ENCODE measurements at regions not wholly inside any gene's neighbourhood (a gene's known extent, or its start where the extent isn't known, plus 50 kb on each side); places are given as distances from the start of the nearest gene placed in this dataset.

DNA sequence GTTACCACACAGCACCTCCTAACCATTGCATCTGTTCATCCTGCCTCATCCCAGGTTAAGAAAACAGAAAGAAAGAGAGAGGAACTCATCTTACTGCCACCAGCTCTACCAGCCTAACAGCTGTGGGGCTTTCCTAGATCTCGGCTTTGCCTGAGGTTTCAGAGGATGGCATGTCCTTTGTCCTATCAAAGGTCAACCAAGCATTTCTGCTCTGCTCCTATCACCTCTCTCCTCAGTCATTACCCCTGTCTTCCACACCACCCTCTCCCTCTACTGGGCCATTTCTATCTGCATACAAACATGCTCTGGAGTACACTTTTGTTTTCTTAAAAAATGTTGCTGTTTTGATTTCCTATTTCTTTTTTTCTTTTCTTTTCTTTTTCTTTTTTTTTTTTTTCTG, 393.3 kb downstream of the IRS2 start:
- no peaks in the 10 kb centered on the region for H3K9me2 ChIP-seq (ENCODE audit: low read depth, low read length)
- no peaks in the 10 kb centered on the region for H4K20me1 ChIP-seq (ENCODE audit: insufficient read depth, low read length)
- H3K27me3 ChIP-seq (ENCODE audit: insufficient read depth, low read length) = no peaks in the 10 kb centered on the region
- no peak overlapping the region for H3K27ac ChIP-seq (ENCODE audit: low read depth, low read length, poor library complexity, severe bottlenecking)
- no peak overlapping the region for H3K4me2 ChIP-seq (ENCODE audit: low read length)
- no peak overlapping the region for H3K9ac ChIP-seq (ENCODE audit: low read length)
- no peaks in the 10 kb centered on the region for H3F3A ChIP-seq (ENCODE audit: insufficient read depth, low read length)
- H3K36me3 ChIP-seq (ENCODE audit: insufficient read depth, low read length) = no peaks in the 10 kb centered on the region
- H3K4me1 ChIP-seq (ENCODE audit: insufficient read depth, low read length, severe bottlenecking) = no peaks in the 10 kb centered on the region
- TF ChIP-seq, protein P1, sequence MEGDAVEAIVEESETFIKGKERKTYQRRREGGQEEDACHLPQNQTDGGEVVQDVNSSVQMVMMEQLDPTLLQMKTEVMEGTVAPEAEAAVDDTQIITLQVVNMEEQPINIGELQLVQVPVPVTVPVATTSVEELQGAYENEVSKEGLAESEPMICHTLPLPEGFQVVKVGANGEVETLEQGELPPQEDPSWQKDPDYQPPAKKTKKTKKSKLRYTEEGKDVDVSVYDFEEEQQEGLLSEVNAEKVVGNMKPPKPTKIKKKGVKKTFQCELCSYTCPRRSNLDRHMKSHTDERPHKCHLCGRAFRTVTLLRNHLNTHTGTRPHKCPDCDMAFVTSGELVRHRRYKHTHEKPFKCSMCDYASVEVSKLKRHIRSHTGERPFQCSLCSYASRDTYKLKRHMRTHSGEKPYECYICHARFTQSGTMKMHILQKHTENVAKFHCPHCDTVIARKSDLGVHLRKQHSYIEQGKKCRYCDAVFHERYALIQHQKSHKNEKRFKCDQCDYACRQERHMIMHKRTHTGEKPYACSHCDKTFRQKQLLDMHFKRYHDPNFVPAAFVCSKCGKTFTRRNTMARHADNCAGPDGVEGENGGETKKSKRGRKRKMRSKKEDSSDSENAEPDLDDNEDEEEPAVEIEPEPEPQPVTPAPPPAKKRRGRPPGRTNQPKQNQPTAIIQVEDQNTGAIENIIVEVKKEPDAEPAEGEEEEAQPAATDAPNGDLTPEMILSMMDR (IDR thresholded peaks at IDR 0.05; ENCODE audit: low read length) = no peak
- TF ChIP-seq EZH2 (IDR thresholded peaks at IDR 0.05; ENCODE audit: borderline replicate concordance, low read length) = no peak
- H3K9me3 ChIP-seq (ENCODE audit: low read length) = no peaks in the 10 kb centered on the region
- H3K4me3 ChIP-seq (ENCODE audit: low read depth, low read length, poor library complexity, severe bottlenecking) = no peak overlapping the region
- H2AFZ ChIP-seq (ENCODE audit: low read length) = no peak overlapping the region
- no peaks in the 10 kb centered on the region for H3K79me2 ChIP-seq (ENCODE audit: insufficient read depth, low read length)

DNA sequence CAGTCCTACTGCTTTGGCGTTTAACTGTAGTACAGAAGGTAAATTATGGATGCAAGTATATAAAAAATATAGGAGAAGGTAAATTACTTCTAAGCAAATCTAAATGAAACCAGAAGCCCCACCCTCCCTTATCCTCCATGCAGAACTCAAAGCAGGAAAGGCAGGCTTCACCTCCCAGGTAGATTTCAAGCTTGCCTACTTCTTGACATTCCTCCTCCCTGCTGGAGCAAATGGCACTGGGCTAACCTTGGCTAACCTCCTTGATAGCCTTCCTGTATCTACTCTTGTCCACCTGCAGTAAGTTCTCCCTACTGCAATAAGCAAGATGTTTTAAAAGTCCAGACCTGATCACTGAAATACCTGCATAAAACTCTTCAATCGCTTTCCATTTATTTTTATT, 396.0 kb downstream of the IRS2 start:
- H3K9me3 ChIP-seq (ENCODE audit: low read length) = no peaks in the 10 kb centered on the region
- no peaks in the 10 kb centered on the region for H3F3A ChIP-seq (ENCODE audit: insufficient read depth, low read length)
- no peaks in the 10 kb centered on the region for H3K4me1 ChIP-seq (ENCODE audit: insufficient read depth, low read length, severe bottlenecking)
- H3K4me3 ChIP-seq (ENCODE audit: low read depth, low read length, poor library complexity, severe bottlenecking) = no peak overlapping the region
- H3K4me2 ChIP-seq (ENCODE audit: low read length) = no peak overlapping the region
- no peaks in the 10 kb centered on the region for H3K79me2 ChIP-seq (ENCODE audit: insufficient read depth, low read length)
- no peaks in the 10 kb centered on the region for H3K9me2 ChIP-seq (ENCODE audit: low read depth, low read length)
- no peaks in the 10 kb centered on the region for H3K36me3 ChIP-seq (ENCODE audit: insufficient read depth, low read length)
- H3K27ac ChIP-seq (ENCODE audit: low read depth, low read length, poor library complexity, severe bottlenecking) = no peak overlapping the region
- no peak for TF ChIP-seq EZH2 (IDR thresholded peaks at IDR 0.05; ENCODE audit: borderline replicate concordance, low read length)
- TF ChIP-seq, protein P1 (IDR thresholded peaks at IDR 0.05; ENCODE audit: low read length) = no peak
- no peaks in the 10 kb centered on the region for H4K20me1 ChIP-seq (ENCODE audit: insufficient read depth, low read length)
- H3K27me3 ChIP-seq (ENCODE audit: insufficient read depth, low read length) = no peaks in the 10 kb centered on the region
- no peak overlapping the region for H3K9ac ChIP-seq (ENCODE audit: low read length)
- H2AFZ ChIP-seq (ENCODE audit: low read length) = no peak overlapping the region

DNA sequence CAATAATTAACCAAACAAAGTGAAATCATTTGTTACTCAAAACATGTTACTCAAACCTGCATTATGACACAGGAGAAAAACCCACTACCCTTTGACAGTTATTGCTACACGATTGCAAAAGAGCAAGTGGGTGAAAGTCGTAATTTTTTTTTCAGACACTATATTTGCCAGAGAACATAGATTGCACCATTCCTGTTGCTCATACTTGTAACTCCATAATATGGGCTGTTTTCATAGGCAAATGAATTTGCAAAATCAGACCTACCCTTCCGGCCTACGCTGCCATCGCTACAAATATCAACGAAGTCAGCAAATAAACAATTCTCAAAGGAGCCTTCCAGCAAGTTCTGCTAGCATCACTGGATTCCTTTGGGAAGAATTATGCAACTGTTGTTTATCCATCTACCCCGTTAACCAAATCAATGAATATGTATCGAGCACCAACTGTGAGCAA, 396.5 kb downstream of the IRS2 start:
- no peaks in the 10 kb centered on the region for H3F3A ChIP-seq (ENCODE audit: insufficient read depth, low read length)
- H3K27me3 ChIP-seq (ENCODE audit: insufficient read depth, low read length) = no peaks in the 10 kb centered on the region
- H3K27ac ChIP-seq (ENCODE audit: low read depth, low read length, poor library complexity, severe bottlenecking) = no peak overlapping the region
- no peaks in the 10 kb centered on the region for H3K4me1 ChIP-seq (ENCODE audit: insufficient read depth, low read length, severe bottlenecking)
- H3K9ac ChIP-seq (ENCODE audit: low read length) = no peak overlapping the region
- no peaks in the 10 kb centered on the region for H3K36me3 ChIP-seq (ENCODE audit: insufficient read depth, low read length)
- no peaks in the 10 kb centered on the region for H3K79me2 ChIP-seq (ENCODE audit: insufficient read depth, low read length)
- H3K9me2 ChIP-seq (ENCODE audit: low read depth, low read length) = no peaks in the 10 kb centered on the region
- no peak overlapping the region for H3K4me2 ChIP-seq (ENCODE audit: low read length)
- H3K4me3 ChIP-seq (ENCODE audit: low read depth, low read length, poor library complexity, severe bottlenecking) = no peak overlapping the region
- no peak overlapping the region for H2AFZ ChIP-seq (ENCODE audit: low read length)
- no peaks in the 10 kb centered on the region for H4K20me1 ChIP-seq (ENCODE audit: insufficient read depth, low read length)
- H3K9me3 ChIP-seq (ENCODE audit: low read length) = no peaks in the 10 kb centered on the region
- TF ChIP-seq, protein P1 (IDR thresholded peaks at IDR 0.05; ENCODE audit: low read length) = no peak
- TF ChIP-seq EZH2 (IDR thresholded peaks at IDR 0.05; ENCODE audit: borderline replicate concordance, low read length) = no peak
